GM12801 (cell line): ENCODE measurements at regions not wholly inside any gene's neighbourhood (a gene's known extent, or its start where the extent isn't known, plus 50 kb on each side); places are given as distances from the start of the nearest gene placed in this dataset.

Source experiments
- TF ChIP-seq, protein P1 (sequence below): IDR thresholded peaks from one replicate; pipeline ENCODE4 v1.5.1; 2011; ENCODE audit warnings: control low read depth; ENCODE audit not compliant: insufficient read length; ENCODE audit errors: extremely low read depth

GRCh38 chr7:45235905-45236304, 78.3 kb downstream of the RAMP3 start:
- TF ChIP-seq, protein P1, sequence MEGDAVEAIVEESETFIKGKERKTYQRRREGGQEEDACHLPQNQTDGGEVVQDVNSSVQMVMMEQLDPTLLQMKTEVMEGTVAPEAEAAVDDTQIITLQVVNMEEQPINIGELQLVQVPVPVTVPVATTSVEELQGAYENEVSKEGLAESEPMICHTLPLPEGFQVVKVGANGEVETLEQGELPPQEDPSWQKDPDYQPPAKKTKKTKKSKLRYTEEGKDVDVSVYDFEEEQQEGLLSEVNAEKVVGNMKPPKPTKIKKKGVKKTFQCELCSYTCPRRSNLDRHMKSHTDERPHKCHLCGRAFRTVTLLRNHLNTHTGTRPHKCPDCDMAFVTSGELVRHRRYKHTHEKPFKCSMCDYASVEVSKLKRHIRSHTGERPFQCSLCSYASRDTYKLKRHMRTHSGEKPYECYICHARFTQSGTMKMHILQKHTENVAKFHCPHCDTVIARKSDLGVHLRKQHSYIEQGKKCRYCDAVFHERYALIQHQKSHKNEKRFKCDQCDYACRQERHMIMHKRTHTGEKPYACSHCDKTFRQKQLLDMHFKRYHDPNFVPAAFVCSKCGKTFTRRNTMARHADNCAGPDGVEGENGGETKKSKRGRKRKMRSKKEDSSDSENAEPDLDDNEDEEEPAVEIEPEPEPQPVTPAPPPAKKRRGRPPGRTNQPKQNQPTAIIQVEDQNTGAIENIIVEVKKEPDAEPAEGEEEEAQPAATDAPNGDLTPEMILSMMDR: no peak

DNA sequence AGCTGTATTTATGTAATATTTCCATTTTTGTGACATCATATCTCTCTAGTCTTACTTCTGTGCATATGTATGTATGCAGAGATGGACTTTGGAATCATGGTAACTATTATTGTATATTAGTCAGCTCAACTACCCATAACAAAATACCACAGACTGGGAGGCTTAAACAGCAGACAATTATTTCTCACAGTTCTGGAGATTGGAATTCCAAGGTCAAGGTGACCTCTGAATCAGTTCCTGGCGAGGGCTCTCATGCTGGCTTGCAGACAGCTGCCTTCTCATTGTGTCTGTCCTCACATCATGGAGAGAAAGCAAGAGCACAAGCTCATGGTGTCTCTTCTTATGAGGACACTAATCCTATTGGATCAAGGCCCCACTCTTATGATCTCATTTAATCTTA, 79.1 kb downstream of the RAMP3 start:
- TF ChIP-seq, protein P1: no peak

GRCh38 chr7:45237788-45238461, 80.3 kb downstream of the RAMP3 start:
- TF ChIP-seq, protein P1: no peak

GRCh38 chr7:45238806-45239205, 81.2 kb downstream of the RAMP3 start:
- TF ChIP-seq, protein P1: no peak

GRCh38 chr7:45239486-45239885, 81.9 kb downstream of the RAMP3 start:
- TF ChIP-seq, protein P1: no peak

- TF ChIP-seq, protein P1: no peak
These were observed 82.7 kb downstream of the RAMP3 start for GRCh38 chr7:45240273-45240771.

GRCh38 chr7:45240926-45241325, 83.3 kb downstream of the RAMP3 start:
- TF ChIP-seq, protein P1: no peak
